Ovary (tissue), 7 donors: ENCODE measurements at regions not wholly inside any gene's neighbourhood (a gene's known extent, or its start where the extent isn't known, plus 50 kb on each side); places are given as distances from the start of the nearest gene placed in this dataset.

Experiments used
- DNase-seq, 5 donors: peaks; one replicate each; pipeline ENCODE4 v3.0.0-alpha.2; 2019 to 2020
- H3K27ac ChIP-seq, 2 donors: fragments of 200-600 bp; one replicate each; pipeline versions ENCODE4 v1.5.1 to v1.8.0; 2019 to 2022
- H3K27me3 ChIP-seq: fragments of 200-600 bp; one replicate; pipeline ENCODE4 v1.8.0; 2022
- H3K36me3 ChIP-seq: fragments of 200-600 bp; sonication (generic); one replicate; pipeline ENCODE4 v1.5.1; 2019
- H3K4me1 ChIP-seq: one replicate; pipeline ENCODE4 v1.8.1; 2013; ENCODE audit warnings: mild to moderate bottlenecking, moderate library complexity; ENCODE audit not compliant: insufficient read depth
- H3K4me3 ChIP-seq: fragments of 200-600 bp; sonication (generic); one replicate; pipeline ENCODE4 v1.5.1; 2017
- H3K9me3 ChIP-seq, 2 donors: fragments of 200-600 bp in 1 of 2; sonication (generic) in 1 of 2; one replicate each; pipeline versions ENCODE4 v1.5.1 to v1.8.1; 2013 to 2019; ENCODE audit warnings: mild to moderate bottlenecking in 1 of 2, moderate library complexity in 1 of 2
- CTCF ChIP-seq, 3 donors: fragments of 450-650 bp in 2 of 3; fragments of 200-600 bp in 1 of 3; IDR thresholded peaks; one replicate each; pipeline versions ENCODE4 v1.5.1 to v1.8.0; 2016 to 2022; ENCODE audit warnings: antibody characterized with exemption in 3 of 3, mild to moderate bottlenecking in 1 of 3
- EP300 ChIP-seq: sonication (generic); formaldehyde crosslinking; IDR thresholded peaks from one replicate; pipeline ENCODE4 v1.6.1; 2017; ENCODE audit warnings: antibody characterized with exemption
- POLR2A ChIP-seq: fragments of 450-650 bp; IDR thresholded peaks from one replicate; pipeline ENCODE4 v1.6.1; 2017; ENCODE audit warnings: antibody characterized with exemption, mild to moderate bottlenecking, moderate library complexity
- WGBS, 3 donors: extraction: QIAGEN DNeasy Blood & Tissue Kit in 1 of 3; methylation state at CpG; one replicate each; pipeline versions ENCODE4 v1.1.5 to v1.1.7; 2013 to 2017; 5-methylcytosine and 5-hydroxymethylcytosine counted together
- intact Hi-C, 4 donors: fragments of 100-400 bp; cut with DNase I; formaldehyde crosslinking; loops; one replicate each; pipeline versions ENCODE4 v1.11.0 to v1.15.1; 2022 to 2023
- donor health status: DM: no; HTN: no; CAD: no; lungs with moderate emphysema.
- donor health status: DM: no; HTN: no; CAD: no.
- donor health status: Bipolar disorder and iron deficiency.
- donor health status: DM: no; HTN: no; CAD: no.
- donor health status: DM: yes; HTN: yes; CAD: no.

- Histone ChIP-seq H3K36me3 (no peaks in the 10 kb centered on the region), H3K4me1 (no peaks in the 10 kb centered on the region), H3K9me3 (no peaks in the 10 kb centered on the region), H3K27ac (no peak overlapping the region), H3K4me3 (no peak overlapping the region), H3K27me3 (no peaks in the 10 kb centered on the region)
- intact Hi-C loops = no loop called here
- TF ChIP-seq EP300 = no peak
- TF ChIP-seq CTCF (IDR thresholded peaks at IDR 0.05) = no peak
- TF ChIP-seq POLR2A = no peak
- 41 to 63% (median 58%) methylated on average over 4 of the region's 4 CpGs for WGBS, 3 donors
- DNase-seq = no peak
These were observed 219.8 kb downstream of the SH3BP4 start for GRCh38 chr2:235171550-235172031.

GRCh38 chr2:235180642-235181041 lies 228.8 kb downstream of the SH3BP4 start:
- Histone ChIP-seq H3K27ac (no peak overlapping the region), H3K4me3 (no peak overlapping the region), H3K9me3 (no peaks in the 10 kb centered on the region), H3K36me3 (no peaks in the 10 kb centered on the region), H3K4me1 (no peaks in the 10 kb centered on the region), H3K27me3 (no peaks in the 10 kb centered on the region)
- DNase-seq = no peak
- TF ChIP-seq CTCF (IDR thresholded peaks at IDR 0.05) = no peak
- no peak for TF ChIP-seq EP300
- no peak for TF ChIP-seq POLR2A
- intact Hi-C loops = no loop called here
- WGBS, 3 donors = 93 to 97% (median 95%) methylated on average over 6 of the region's 6 CpGs

- no peak for DNase-seq
- intact Hi-C loops = no loop called here
- H3K4me3 ChIP-seq = no peak overlapping the region
- H3K27me3 ChIP-seq = no peaks in the 10 kb centered on the region
- H3K4me1 ChIP-seq = no peaks in the 10 kb centered on the region
- TF ChIP-seq POLR2A = no peak
- TF ChIP-seq CTCF (IDR thresholded peaks at IDR 0.05) = no peak
- TF ChIP-seq EP300 = no peak
- H3K36me3 ChIP-seq = no peaks in the 10 kb centered on the region
- no peaks in the 10 kb centered on the region for H3K9me3 ChIP-seq
- H3K27ac ChIP-seq = no peak overlapping the region
These were observed 232.0 kb downstream of the SH3BP4 start for GRCh38 chr2:235183786-235184185.

- no peaks in the 10 kb centered on the region for H3K4me1 ChIP-seq
- TF ChIP-seq EP300 (no peak), POLR2A (no peak), CTCF (IDR thresholded peaks at IDR 0.05) (no peak)
- 87 to 91% (median 88%) methylated on average over 8 of the region's 8 CpGs for WGBS, 3 donors
- H3K27ac ChIP-seq = no peak overlapping the region
- H3K9me3 ChIP-seq = no peaks in the 10 kb centered on the region
- intact Hi-C loops = no loop called here
- no peaks in the 10 kb centered on the region for H3K36me3 ChIP-seq
- H3K4me3 ChIP-seq = no peak overlapping the region
- no peak for DNase-seq
- H3K27me3 ChIP-seq = no peaks in the 10 kb centered on the region
These were observed 236.0 kb downstream of the SH3BP4 start for GRCh38 chr2:235187806-235188205.

GRCh38 chr2:235191486-235191885 lies 239.7 kb downstream of the SH3BP4 start:
- intact Hi-C loops = no loop called here
- 39 to 49% (median 47%) methylated on average over 15 of the region's 15 CpGs for WGBS, 3 donors
- Histone ChIP-seq H3K36me3 (no peaks in the 10 kb centered on the region), H3K27me3 (no peaks in the 10 kb centered on the region), H3K27ac (no peak overlapping the region), H3K4me1 (no peaks in the 10 kb centered on the region), H3K4me3 (no peak overlapping the region), H3K9me3 (no peaks in the 10 kb centered on the region)
- DNase-seq = no peak
- TF ChIP-seq POLR2A (no peak), CTCF (IDR thresholded peaks at IDR 0.05) (no peak), EP300 (no peak)
